Astrocyte (in vitro differentiated cells and primary cell): ENCODE measurements at regions not wholly inside any gene's neighbourhood (a gene's known extent, or its start where the extent isn't known, plus 50 kb on each side); places are given as distances from the start of the nearest gene placed in this dataset.

Experiments used
- DNase-seq: peaks from one replicate; pipeline ENCODE4 v3.0.0-alpha.2; 2010; ENCODE audit warnings: low read depth
- FAIRE-seq: peaks from 2 replicates; lab custom pipeline; 2011; peaks lifted over from hg19 to GRCh38; lab: Jason Lieb, UNC
- H2AFZ ChIP-seq: 2 replicates; pipeline ENCODE4 v1.6.0; 2012; ENCODE audit warnings: low read depth, low read length, inconsistent platforms
- H3K27ac ChIP-seq: 2 replicates; pipeline ENCODE4 v1.5.1; 2011; ENCODE audit warnings: low read depth, low read length, inconsistent platforms
- H3K27me3 ChIP-seq: 2 replicates; pipeline ENCODE4 v1.6.0; 2011; ENCODE audit warnings: low read length, inconsistent platforms; ENCODE audit not compliant: insufficient read depth
- H3K36me3 ChIP-seq: 2 replicates; pipeline ENCODE4 v1.5.1; 2011; ENCODE audit warnings: low read length, inconsistent platforms; ENCODE audit not compliant: insufficient read depth
- H3K4me1 ChIP-seq: 2 replicates; pipeline ENCODE4 v1.5.1; 2011; ENCODE audit warnings: low read length, inconsistent platforms; ENCODE audit not compliant: insufficient read depth
- H3K4me2 ChIP-seq: 2 replicates; pipeline ENCODE4 v1.6.0; 2012; ENCODE audit warnings: low read length, inconsistent platforms
- H3K4me3 ChIP-seq: 2 replicates; pipeline ENCODE4 v1.5.1; 2011; ENCODE audit warnings: low read depth, mild to moderate bottlenecking, low read length, inconsistent platforms; ENCODE audit not compliant: insufficient read depth
- H3K79me2 ChIP-seq: 2 replicates; pipeline ENCODE4 v1.6.0; 2012; ENCODE audit warnings: mild to moderate bottlenecking, low read length, inconsistent platforms; ENCODE audit not compliant: insufficient read depth
- H3K9ac ChIP-seq: 2 replicates; pipeline ENCODE4 v1.6.0; 2012; ENCODE audit warnings: mild to moderate bottlenecking, low read length, inconsistent platforms
- H3K9me3 ChIP-seq: 2 replicates; pipeline ENCODE4 v1.5.1; 2012; ENCODE audit warnings: low read depth, mild to moderate bottlenecking, low read length, inconsistent platforms; ENCODE audit not compliant: insufficient read depth
- H4K20me1 ChIP-seq: 2 replicates; pipeline ENCODE4 v1.6.0; 2012; ENCODE audit warnings: low read length, inconsistent platforms; ENCODE audit not compliant: insufficient read depth
- H3K27ac Mint-ChIP-seq: one replicate; pipeline ENCODE4 v1.8.0; 2021; ENCODE audit warnings: mild to moderate bottlenecking, mixed read lengths; ENCODE audit not compliant: unreplicated experiment
- H3K27me3 Mint-ChIP-seq: one replicate; pipeline ENCODE4 v1.8.0; 2021; ENCODE audit warnings: low read depth, mixed read lengths; ENCODE audit not compliant: unreplicated experiment
- H3K36me3 Mint-ChIP-seq: one replicate; pipeline ENCODE4 v1.8.0; 2021; ENCODE audit warnings: low read depth, mixed read lengths; ENCODE audit not compliant: unreplicated experiment
- H3K4me1 Mint-ChIP-seq: one replicate; pipeline ENCODE4 v1.8.0; 2021; ENCODE audit warnings: low read depth, mixed read lengths; ENCODE audit not compliant: unreplicated experiment
- H3K4me3 Mint-ChIP-seq: one replicate; pipeline ENCODE4 v1.8.0; 2021; ENCODE audit warnings: mild to moderate bottlenecking, moderate library complexity, mixed read lengths; ENCODE audit not compliant: unreplicated experiment
- H3K9me3 Mint-ChIP-seq: one replicate; pipeline ENCODE4 v1.8.0; 2021; ENCODE audit warnings: mild to moderate bottlenecking, mixed read lengths; ENCODE audit not compliant: unreplicated experiment
- EZH2 ChIP-seq: IDR thresholded peaks from 2 replicates; pipeline ENCODE4 v1.6.1; 2012; ENCODE audit warnings: mild to moderate bottlenecking, low read length, inconsistent platforms; ENCODE audit not compliant: insufficient read depth
- TF ChIP-seq, protein P1 (sequence below): IDR thresholded peaks from 2 replicates; pipeline ENCODE4 v1.5.1; 2011; ENCODE audit warnings: low read depth, mild to moderate bottlenecking, inconsistent platforms, low read length, moderate library complexity; ENCODE audit not compliant: insufficient read depth

DNA sequence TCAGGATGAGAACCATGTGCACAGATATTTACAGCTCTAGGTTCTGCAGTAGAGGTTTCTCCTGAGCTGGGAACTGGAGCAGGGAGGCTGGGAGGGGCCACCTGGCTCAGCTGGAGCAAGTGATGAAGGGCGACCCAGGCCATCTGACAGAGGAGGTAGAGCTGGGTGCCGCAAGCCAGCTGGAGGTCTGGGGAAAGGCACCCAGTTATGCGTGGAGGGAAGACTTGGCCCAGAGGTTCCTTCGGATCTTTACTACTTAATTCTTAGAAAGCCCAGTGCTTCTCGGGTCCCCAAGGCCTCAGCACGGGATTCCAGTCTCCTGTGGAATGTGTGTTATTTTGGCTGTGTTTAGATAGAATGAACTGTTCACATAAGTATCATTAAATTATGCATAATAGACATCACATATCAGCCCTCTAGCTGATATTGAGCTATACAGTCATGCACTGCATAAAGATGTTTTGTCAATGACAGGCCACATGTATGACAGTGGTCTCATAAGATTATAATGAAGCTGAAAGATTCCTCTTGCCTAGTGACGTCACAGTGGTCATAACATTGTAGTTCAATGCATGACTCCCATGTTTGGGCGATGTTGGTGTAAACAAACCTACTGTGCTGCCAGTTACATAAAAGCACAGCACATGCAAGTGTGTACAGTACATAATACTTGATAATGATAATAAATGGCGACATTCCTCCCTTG, 245.1 kb downstream of the RHOU start:
- Histone ChIP-seq H2AFZ (no peak overlapping the region), H3K36me3 (no peaks in the 10 kb centered on the region), H3K4me2 (no peak overlapping the region), H3K4me1 (no peaks in the 10 kb centered on the region), H3K27ac (no peak overlapping the region), H3K9ac (no peak overlapping the region), H3K4me3 (no peak overlapping the region), H3K79me2 (no peaks in the 10 kb centered on the region), H3K9me3 (no peaks in the 10 kb centered on the region), H3K27me3 (peaks cover 3% of the 10 kb centered on the region), H4K20me1 (no peaks in the 10 kb centered on the region)
- Mint-ChIP-seq H3K27ac (no peak overlapping the region), H3K27me3 (peaks cover 20% of the 10 kb centered on the region), H3K9me3 (no peaks in the 10 kb centered on the region), H3K36me3 (no peaks in the 10 kb centered on the region), H3K4me3 (no peak overlapping the region), H3K4me1 (peaks cover 1% of the 10 kb centered on the region)
- no peak for TF ChIP-seq EZH2
- TF ChIP-seq, protein P1, sequence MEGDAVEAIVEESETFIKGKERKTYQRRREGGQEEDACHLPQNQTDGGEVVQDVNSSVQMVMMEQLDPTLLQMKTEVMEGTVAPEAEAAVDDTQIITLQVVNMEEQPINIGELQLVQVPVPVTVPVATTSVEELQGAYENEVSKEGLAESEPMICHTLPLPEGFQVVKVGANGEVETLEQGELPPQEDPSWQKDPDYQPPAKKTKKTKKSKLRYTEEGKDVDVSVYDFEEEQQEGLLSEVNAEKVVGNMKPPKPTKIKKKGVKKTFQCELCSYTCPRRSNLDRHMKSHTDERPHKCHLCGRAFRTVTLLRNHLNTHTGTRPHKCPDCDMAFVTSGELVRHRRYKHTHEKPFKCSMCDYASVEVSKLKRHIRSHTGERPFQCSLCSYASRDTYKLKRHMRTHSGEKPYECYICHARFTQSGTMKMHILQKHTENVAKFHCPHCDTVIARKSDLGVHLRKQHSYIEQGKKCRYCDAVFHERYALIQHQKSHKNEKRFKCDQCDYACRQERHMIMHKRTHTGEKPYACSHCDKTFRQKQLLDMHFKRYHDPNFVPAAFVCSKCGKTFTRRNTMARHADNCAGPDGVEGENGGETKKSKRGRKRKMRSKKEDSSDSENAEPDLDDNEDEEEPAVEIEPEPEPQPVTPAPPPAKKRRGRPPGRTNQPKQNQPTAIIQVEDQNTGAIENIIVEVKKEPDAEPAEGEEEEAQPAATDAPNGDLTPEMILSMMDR = no peak
- DNase-seq (no peak), FAIRE-seq (no peak)

DNA sequence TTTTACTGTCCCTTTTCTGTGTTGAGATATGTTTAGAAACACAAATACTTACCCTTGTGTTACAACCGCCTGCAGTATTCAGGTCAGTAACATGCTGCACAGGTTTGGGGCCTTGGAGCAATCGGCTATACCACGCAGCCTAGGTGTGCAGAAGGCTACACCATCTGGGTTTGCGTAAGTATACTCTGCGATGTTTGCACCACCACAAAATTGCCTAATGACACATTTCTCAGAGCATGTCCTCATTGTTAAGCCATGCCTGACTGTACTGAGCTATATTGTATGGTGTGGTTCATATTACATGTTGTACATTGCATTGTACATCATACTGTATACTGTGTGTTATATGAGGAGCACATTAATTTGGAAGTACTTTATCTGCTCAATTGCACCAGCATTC, 247.4 kb downstream of the RHOU start:
- no peak for TF ChIP-seq EZH2
- TF ChIP-seq, protein P1 = no peak
- Histone ChIP-seq H3K27ac (no peak overlapping the region), H3K27me3 (peaks cover 2% of the 10 kb centered on the region), H4K20me1 (no peaks in the 10 kb centered on the region), H2AFZ (no peak overlapping the region), H3K9ac (no peak overlapping the region), H3K9me3 (no peaks in the 10 kb centered on the region), H3K36me3 (no peaks in the 10 kb centered on the region), H3K4me1 (no peaks in the 10 kb centered on the region), H3K79me2 (no peaks in the 10 kb centered on the region), H3K4me2 (no peak overlapping the region), H3K4me3 (no peak overlapping the region)
- DNase-seq = no peak
- H3K27me3 Mint-ChIP-seq = peaks cover 19% of the 10 kb centered on the region
- no peak for FAIRE-seq
- no peaks in the 10 kb centered on the region for H3K9me3 Mint-ChIP-seq
- H3K4me1 Mint-ChIP-seq = peaks cover 1% of the 10 kb centered on the region
- H3K4me3 Mint-ChIP-seq = no peak overlapping the region
- no peak overlapping the region for H3K27ac Mint-ChIP-seq
- H3K36me3 Mint-ChIP-seq = no peaks in the 10 kb centered on the region

DNA sequence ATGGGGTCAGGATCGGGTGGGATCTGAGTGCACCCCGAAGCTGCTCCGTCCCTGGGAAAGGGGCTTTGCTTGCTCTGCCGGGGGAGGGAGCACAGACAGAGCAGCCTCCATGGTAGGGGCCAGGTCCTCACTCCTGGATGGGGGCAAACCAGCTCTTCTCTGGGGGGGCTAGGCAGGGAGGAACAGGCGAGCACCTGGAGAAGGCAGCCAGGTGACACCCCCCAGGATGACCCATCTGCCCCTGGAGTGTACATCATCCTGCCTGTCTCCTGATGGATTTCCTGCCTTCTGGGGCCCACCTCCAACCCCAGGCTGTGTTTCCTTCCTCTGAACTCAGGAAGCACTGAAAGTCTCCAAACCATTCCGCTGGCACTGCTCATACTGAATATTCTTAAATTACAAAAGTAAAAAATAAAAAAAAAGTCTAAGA, 248.0 kb downstream of the RHOU start:
- no peak for DNase-seq
- H3K27me3 Mint-ChIP-seq = peaks cover 19% of the 10 kb centered on the region
- no peaks in the 10 kb centered on the region for H3K4me1 ChIP-seq
- H4K20me1 ChIP-seq = no peaks in the 10 kb centered on the region
- TF ChIP-seq EZH2 = no peak
- no peak overlapping the region for H3K27ac Mint-ChIP-seq
- H3K4me1 Mint-ChIP-seq = peaks cover 1% of the 10 kb centered on the region
- H3K9me3 ChIP-seq = no peaks in the 10 kb centered on the region
- H3K36me3 Mint-ChIP-seq = no peaks in the 10 kb centered on the region
- H3K9me3 Mint-ChIP-seq = no peaks in the 10 kb centered on the region
- no peak overlapping the region for H3K4me3 ChIP-seq
- no peak overlapping the region for H3K4me3 Mint-ChIP-seq
- no peaks in the 10 kb centered on the region for H3K36me3 ChIP-seq
- no peak overlapping the region for H3K27ac ChIP-seq
- no peaks in the 10 kb centered on the region for H3K79me2 ChIP-seq
- no peak overlapping the region for H2AFZ ChIP-seq
- H3K4me2 ChIP-seq = no peak overlapping the region
- H3K27me3 ChIP-seq = peaks cover 2% of the 10 kb centered on the region
- no peak overlapping the region for H3K9ac ChIP-seq
- FAIRE-seq = no peak
